ENCODE measurements at regions not wholly inside any gene's neighbourhood (a gene's known extent, or its start where the extent isn't known, plus 50 kb on each side); places are given as distances from the start of the nearest gene placed in this dataset.

DNA sequence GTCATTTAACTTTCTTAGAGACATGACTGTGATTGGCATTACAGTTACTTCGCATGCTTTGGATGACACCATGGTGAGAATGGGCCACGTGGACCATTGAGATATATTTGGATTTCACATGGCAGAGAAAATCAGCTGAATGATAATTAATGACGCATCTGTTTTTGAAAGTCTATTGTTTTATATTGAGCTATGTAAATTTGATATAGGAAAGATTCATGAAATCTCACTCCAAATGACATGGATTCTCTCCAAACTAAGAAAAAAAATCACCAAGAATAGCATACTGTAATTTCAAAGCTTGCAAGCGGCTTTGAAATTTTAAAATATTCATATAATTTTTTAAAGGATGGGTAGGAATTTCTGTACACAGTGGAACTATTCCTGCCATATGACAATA, 163.7 kb downstream of the SH3BP4 start:
- peaks cover 12% of the 10 kb centered on the region for H3K27me3 Mint-ChIP-seq (ENCODE audit: insufficient read depth, low read depth, poor library complexity)
- no peaks in the 10 kb centered on the region for H3F3A ChIP-seq (replicated peaks; ENCODE audit: low read depth)
- no peak overlapping the region for H3K4me2 ChIP-seq
- no peaks in the 10 kb centered on the region for H4K20me1 ChIP-seq (replicated peaks; ENCODE audit: insufficient read depth)
- H3K4me1 Mint-ChIP-seq = peaks cover 6% of the 10 kb centered on the region; the same call in 2 of the 3 replicates
- no peaks in the 10 kb centered on the region for H3K9me2 ChIP-seq (ENCODE audit: insufficient read depth)
- H3K36me3 Mint-ChIP-seq (ENCODE audit: low read depth) = no peaks in the 10 kb centered on the region
- H3K79me2 ChIP-seq (replicated peaks; ENCODE audit: insufficient read depth) = no peaks in the 10 kb centered on the region
- H3K27me3 ChIP-seq (ENCODE audit: insufficient read depth) = peaks cover 2% of the 10 kb centered on the region; the same call in 1 of the 2 replicates
- ATAC-seq (no peak), DNase-seq (ENCODE audit: low spot score) (no peak)
- TF ChIP-seq JUNB (IDR thresholded peaks at IDR 0.05; ENCODE audit: unreplicated experiment) = no peak
- TF ChIP-seq, protein P1, sequence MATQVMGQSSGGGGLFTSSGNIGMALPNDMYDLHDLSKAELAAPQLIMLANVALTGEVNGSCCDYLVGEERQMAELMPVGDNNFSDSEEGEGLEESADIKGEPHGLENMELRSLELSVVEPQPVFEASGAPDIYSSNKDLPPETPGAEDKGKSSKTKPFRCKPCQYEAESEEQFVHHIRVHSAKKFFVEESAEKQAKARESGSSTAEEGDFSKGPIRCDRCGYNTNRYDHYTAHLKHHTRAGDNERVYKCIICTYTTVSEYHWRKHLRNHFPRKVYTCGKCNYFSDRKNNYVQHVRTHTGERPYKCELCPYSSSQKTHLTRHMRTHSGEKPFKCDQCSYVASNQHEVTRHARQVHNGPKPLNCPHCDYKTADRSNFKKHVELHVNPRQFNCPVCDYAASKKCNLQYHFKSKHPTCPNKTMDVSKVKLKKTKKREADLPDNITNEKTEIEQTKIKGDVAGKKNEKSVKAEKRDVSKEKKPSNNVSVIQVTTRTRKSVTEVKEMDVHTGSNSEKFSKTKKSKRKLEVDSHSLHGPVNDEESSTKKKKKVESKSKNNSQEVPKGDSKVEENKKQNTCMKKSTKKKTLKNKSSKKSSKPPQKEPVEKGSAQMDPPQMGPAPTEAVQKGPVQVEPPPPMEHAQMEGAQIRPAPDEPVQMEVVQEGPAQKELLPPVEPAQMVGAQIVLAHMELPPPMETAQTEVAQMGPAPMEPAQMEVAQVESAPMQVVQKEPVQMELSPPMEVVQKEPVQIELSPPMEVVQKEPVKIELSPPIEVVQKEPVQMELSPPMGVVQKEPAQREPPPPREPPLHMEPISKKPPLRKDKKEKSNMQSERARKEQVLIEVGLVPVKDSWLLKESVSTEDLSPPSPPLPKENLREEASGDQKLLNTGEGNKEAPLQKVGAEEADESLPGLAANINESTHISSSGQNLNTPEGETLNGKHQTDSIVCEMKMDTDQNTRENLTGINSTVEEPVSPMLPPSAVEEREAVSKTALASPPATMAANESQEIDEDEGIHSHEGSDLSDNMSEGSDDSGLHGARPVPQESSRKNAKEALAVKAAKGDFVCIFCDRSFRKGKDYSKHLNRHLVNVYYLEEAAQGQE (IDR thresholded peaks at IDR 0.05; ENCODE audit: unreplicated experiment) = no peak
- TF ChIP-seq, protein P2, sequence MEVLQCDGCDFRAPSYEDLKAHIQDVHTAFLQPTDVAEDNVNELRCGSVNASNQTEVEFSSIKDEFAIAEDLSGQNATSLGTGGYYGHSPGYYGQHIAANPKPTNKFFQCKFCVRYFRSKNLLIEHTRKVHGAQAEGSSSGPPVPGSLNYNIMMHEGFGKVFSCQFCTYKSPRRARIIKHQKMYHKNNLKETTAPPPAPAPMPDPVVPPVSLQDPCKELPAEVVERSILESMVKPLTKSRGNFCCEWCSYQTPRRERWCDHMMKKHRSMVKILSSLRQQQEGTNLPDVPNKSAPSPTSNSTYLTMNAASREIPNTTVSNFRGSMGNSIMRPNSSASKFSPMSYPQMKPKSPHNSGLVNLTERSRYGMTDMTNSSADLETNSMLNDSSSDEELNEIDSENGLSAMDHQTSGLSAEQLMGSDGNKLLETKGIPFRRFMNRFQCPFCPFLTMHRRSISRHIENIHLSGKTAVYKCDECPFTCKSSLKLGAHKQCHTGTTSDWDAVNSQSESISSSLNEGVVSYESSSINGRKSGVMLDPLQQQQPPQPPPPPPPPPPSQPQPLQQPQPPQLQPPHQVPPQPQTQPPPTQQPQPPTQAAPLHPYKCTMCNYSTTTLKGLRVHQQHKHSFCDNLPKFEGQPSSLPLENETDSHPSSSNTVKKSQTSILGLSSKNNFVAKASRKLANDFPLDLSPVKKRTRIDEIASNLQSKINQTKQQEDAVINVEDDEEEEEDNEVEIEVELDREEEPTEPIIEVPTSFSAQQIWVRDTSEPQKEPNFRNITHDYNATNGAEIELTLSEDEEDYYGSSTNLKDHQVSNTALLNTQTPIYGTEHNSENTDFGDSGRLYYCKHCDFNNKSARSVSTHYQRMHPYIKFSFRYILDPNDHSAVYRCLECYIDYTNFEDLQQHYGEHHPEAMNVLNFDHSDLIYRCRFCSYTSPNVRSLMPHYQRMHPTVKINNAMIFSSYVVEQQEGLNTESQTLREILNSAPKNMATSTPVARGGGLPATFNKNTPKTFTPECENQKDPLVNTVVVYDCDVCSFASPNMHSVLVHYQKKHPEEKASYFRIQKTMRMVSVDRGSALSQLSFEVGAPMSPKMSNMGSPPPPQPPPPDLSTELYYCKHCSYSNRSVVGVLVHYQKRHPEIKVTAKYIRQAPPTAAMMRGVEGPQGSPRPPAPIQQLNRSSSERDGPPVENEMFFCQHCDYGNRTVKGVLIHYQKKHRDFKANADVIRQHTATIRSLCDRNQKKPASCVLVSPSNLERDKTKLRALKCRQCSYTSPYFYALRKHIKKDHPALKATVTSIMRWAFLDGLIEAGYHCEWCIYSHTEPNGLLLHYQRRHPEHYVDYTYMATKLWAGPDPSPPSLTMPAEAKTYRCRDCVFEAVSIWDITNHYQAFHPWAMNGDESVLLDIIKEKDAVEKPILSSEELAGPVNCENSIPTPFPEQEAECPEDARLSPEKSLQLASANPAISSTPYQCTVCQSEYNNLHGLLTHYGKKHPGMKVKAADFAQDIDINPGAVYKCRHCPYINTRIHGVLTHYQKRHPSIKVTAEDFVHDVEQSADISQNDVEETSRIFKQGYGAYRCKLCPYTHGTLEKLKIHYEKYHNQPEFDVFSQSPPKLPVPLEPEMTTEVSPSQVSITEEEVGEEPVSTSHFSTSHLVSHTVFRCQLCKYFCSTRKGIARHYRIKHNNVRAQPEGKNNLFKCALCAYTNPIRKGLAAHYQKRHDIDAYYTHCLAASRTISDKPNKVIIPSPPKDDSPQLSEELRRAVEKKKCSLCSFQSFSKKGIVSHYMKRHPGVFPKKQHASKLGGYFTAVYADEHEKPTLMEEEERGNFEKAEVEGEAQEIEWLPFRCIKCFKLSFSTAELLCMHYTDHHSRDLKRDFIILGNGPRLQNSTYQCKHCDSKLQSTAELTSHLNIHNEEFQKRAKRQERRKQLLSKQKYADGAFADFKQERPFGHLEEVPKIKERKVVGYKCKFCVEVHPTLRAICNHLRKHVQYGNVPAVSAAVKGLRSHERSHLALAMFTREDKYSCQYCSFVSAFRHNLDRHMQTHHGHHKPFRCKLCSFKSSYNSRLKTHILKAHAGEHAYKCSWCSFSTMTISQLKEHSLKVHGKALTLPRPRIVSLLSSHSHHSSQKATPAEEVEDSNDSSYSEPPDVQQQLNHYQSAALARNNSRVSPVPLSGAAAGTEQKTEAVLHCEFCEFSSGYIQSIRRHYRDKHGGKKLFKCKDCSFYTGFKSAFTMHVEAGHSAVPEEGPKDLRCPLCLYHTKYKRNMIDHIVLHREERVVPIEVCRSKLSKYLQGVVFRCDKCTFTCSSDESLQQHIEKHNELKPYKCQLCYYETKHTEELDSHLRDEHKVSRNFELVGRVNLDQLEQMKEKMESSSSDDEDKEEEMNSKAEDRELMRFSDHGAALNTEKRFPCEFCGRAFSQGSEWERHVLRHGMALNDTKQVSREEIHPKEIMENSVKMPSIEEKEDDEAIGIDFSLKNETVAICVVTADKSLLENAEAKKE (CRISPR knock-in tag; IDR thresholded peaks at IDR 0.05) = no peak
- TF ChIP-seq, protein P3, sequence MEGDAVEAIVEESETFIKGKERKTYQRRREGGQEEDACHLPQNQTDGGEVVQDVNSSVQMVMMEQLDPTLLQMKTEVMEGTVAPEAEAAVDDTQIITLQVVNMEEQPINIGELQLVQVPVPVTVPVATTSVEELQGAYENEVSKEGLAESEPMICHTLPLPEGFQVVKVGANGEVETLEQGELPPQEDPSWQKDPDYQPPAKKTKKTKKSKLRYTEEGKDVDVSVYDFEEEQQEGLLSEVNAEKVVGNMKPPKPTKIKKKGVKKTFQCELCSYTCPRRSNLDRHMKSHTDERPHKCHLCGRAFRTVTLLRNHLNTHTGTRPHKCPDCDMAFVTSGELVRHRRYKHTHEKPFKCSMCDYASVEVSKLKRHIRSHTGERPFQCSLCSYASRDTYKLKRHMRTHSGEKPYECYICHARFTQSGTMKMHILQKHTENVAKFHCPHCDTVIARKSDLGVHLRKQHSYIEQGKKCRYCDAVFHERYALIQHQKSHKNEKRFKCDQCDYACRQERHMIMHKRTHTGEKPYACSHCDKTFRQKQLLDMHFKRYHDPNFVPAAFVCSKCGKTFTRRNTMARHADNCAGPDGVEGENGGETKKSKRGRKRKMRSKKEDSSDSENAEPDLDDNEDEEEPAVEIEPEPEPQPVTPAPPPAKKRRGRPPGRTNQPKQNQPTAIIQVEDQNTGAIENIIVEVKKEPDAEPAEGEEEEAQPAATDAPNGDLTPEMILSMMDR (conservative IDR thresholded peaks at IDR 0.05; ENCODE audit: low read depth in 2 of 2) = no peak
- no peak for TF ChIP-seq ZNF114 (CRISPR knock-in tag; IDR thresholded peaks at IDR 0.05)
- TF ChIP-seq ZNF331 (CRISPR knock-in tag; IDR thresholded peaks at IDR 0.05; ENCODE audit: low read depth) = no peak
- TF ChIP-seq POLR2AphosphoS5 (IDR thresholded peaks at IDR 0.05; ENCODE audit: low read depth) = no peak
- TF ChIP-seq EZH2 (IDR thresholded peaks at IDR 0.05; ENCODE audit: low read depth, unreplicated experiment) = no peak
- TF ChIP-seq, protein P4, sequence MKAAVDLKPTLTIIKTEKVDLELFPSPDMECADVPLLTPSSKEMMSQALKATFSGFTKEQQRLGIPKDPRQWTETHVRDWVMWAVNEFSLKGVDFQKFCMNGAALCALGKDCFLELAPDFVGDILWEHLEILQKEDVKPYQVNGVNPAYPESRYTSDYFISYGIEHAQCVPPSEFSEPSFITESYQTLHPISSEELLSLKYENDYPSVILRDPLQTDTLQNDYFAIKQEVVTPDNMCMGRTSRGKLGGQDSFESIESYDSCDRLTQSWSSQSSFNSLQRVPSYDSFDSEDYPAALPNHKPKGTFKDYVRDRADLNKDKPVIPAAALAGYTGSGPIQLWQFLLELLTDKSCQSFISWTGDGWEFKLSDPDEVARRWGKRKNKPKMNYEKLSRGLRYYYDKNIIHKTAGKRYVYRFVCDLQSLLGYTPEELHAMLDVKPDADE (IDR thresholded peaks at IDR 0.05) = no peak
- no peak for TF ChIP-seq EZH2phosphoT487 (IDR thresholded peaks at IDR 0.05; ENCODE audit: unreplicated experiment)
- no peak for TF ChIP-seq STAT1 (IDR thresholded peaks at IDR 0.05; ENCODE audit: unreplicated experiment)
- TF ChIP-seq NANOG (IDR thresholded peaks at IDR 0.05; ENCODE audit: borderline replicate concordance) = no peak
- no peak for TF ChIP-seq CREB1 (CRISPR knock-in tag; IDR thresholded peaks at IDR 0.05; ENCODE audit: low read depth)
- no peak overlapping the region for H3K27ac Mint-ChIP-seq
- 0 out of 2 replicates have a peak, but pooled peaks cover 4% of the 10 kb centered on the region for H3K4me1 ChIP-seq (ENCODE audit: insufficient read depth)
- H3K9me3 Mint-ChIP-seq = no peaks in the 10 kb centered on the region
- H3K36me3 ChIP-seq (ENCODE audit: insufficient read depth) = no peaks in the 10 kb centered on the region
- H3K27ac ChIP-seq (ENCODE audit: low read depth) = no peak overlapping the region
- no peak overlapping the region for H2AFZ ChIP-seq
- no peak overlapping the region for H3K4me3 Mint-ChIP-seq
- H3K4me3 ChIP-seq = no peak overlapping the region

All from GM23338 (cell line).